HCT116 (cell line): ENCODE measurements at regions not wholly inside any gene's neighbourhood (a gene's known extent, or its start where the extent isn't known, plus 50 kb on each side); places are given as distances from the start of the nearest gene placed in this dataset.

ENCODE experiments used
- ATAC-seq: fragments of 200-7000 bp; cut with Tn5 transposase; 2 replicates; pipeline ENCODE4 v1.9.1; 2020; ENCODE audit warnings: mild to moderate bottlenecking, moderate library complexity
- BruUV-seq: library from RNA; stranded (reverse); fragments of 400-500 nt; replicated peaks from 2 replicates; lab custom pipeline; 2021; lab: Mats Ljungman, UMichigan
- CTCF ChIA-PET: fragments of 300-600 bp; sonication (Branson Sonifier 250); formaldehyde crosslinking; loops from one replicate; lab custom pipeline; 2021; ENCODE audit warnings: antibody characterized with exemption; lab: Charles Lee
- POLR2A ChIA-PET: fragments of 300-600, 350-600 bp; sonication (Branson Sonifier 250); formaldehyde crosslinking; loops from one replicate; lab custom pipeline; 2021; ENCODE audit warnings: antibody characterized with exemption; lab: Charles Lee
- RAD21 ChIA-PET, 2 experiments: fragments of 300-600 bp; sonication (Branson Sonifier 250); formaldehyde crosslinking; loops; one replicate each; lab custom pipeline; 2023; ENCODE audit warnings: low total read pairs in 2 of 2; ENCODE audit not compliant: uncharacterized antibody in 2 of 2, unreplicated experiment in 2 of 2, low non-redundant PET in 1 of 2; lab: Charles Lee
- DNase-seq: peaks from one replicate; pipeline ENCODE4 v3.0.0-alpha.2; 2010; ENCODE audit warnings: low read depth, low spot score
- H2AFZ ChIP-seq: fragments of 200-600 bp; shearing (Covaris generic), sonication (generic); 2 replicates; pipeline ENCODE4 v1.6.1; 2017; ENCODE audit warnings: low read depth, mixed run types, mixed read lengths, antibody characterized with exemption, low read length; ENCODE audit not compliant: poor library complexity, severe bottlenecking
- H3K27ac ChIP-seq: 2 replicates; pipeline ENCODE4 v1.5.1; 2012; ENCODE audit warnings: low read depth, low read length
- H3K27me3 ChIP-seq: fragments of 200-600 bp; sonication (generic); 2 replicates; pipeline ENCODE4 v1.6.1; 2016; ENCODE audit warnings: mixed run types, low read length, mixed read lengths; ENCODE audit not compliant: insufficient read depth
- H3K36me3 ChIP-seq, 2 experiments: fragments of 200-500 bp in 1 of 2; fragments of 200-600 bp in 1 of 2; sonication (Bioruptor generic) in 1 of 2; sonication (generic) in 1 of 2; 2 replicates each; pipeline versions ENCODE4 v1.5.1 to v1.6.1; 2014 to 2016; ENCODE audit warnings: low read length in 2 of 2, inconsistent platforms in 1 of 2, mixed read lengths in 1 of 2, mixed run types in 1 of 2; ENCODE audit not compliant: insufficient read depth in 2 of 2, control insufficient read depth in 1 of 2
- H3K4me1 ChIP-seq, 2 experiments: fragments of 200-600 bp in 1 of 2; sonication (generic) in 1 of 2; 2 replicates each; pipeline versions ENCODE4 v1.5.1 to v1.6.1; 2012 to 2017; ENCODE audit warnings: low read length in 2 of 2, inconsistent platforms in 1 of 2, mild to moderate bottlenecking in 1 of 2, mixed read lengths in 1 of 2, mixed run types in 1 of 2, moderate library complexity in 1 of 2; ENCODE audit not compliant: insufficient read depth in 2 of 2, control insufficient read depth in 1 of 2
- H3K4me2 ChIP-seq: fragments of 200-600 bp; sonication (generic); 2 replicates; pipeline ENCODE4 v1.6.1; 2017; ENCODE audit warnings: mixed run types, low read length, mixed read lengths
- H3K4me3 ChIP-seq, 2 experiments: fragments of 200-600 bp in 1 of 2; sonication (generic) in 1 of 2; replicated peaks in 1 of 2; 2 replicates each; pipeline ENCODE4 v1.5.1; 2011 to 2016; ENCODE audit warnings: low read length in 2 of 2, control low read depth in 1 of 2, low read depth in 1 of 2, mild to moderate bottlenecking in 1 of 2, mixed read lengths in 1 of 2, mixed run types in 1 of 2
- H3K79me2 ChIP-seq: fragments of 200-600 bp; sonication (generic); 2 replicates; pipeline ENCODE4 v1.6.1; 2017; ENCODE audit warnings: mild to moderate bottlenecking, mixed run types, low read length, moderate library complexity, mixed read lengths; ENCODE audit not compliant: insufficient read depth
- H3K9ac ChIP-seq: fragments of 200-600 bp; sonication (generic); 2 replicates; pipeline ENCODE4 v1.6.1; 2016; ENCODE audit warnings: low read length, mixed read lengths
- H3K9me2 ChIP-seq: fragments of 200-600 bp; sonication (generic), shearing (Covaris generic); 2 replicates; pipeline ENCODE4 v1.6.1; 2017; ENCODE audit warnings: mixed run types, mild to moderate bottlenecking, moderate library complexity; ENCODE audit not compliant: insufficient read depth
- H3K9me3 ChIP-seq, 2 experiments: fragments of 200-500 bp in 1 of 2; fragments of 200-600 bp in 1 of 2; sonication (Bioruptor generic) in 1 of 2; sonication (generic) in 1 of 2; 2 replicates each; pipeline ENCODE4 v1.6.1; 2014 to 2017; ENCODE audit warnings: low read length in 2 of 2, mixed read lengths in 2 of 2, inconsistent platforms in 1 of 2, low read depth in 1 of 2, mild to moderate bottlenecking in 1 of 2, mixed run types in 1 of 2, moderate library complexity in 1 of 2; ENCODE audit not compliant: control insufficient read depth in 1 of 2, insufficient read depth in 1 of 2
- H4K20me1 ChIP-seq: fragments of 200-600 bp; sonication (generic), shearing (Covaris generic); 2 replicates; pipeline ENCODE4 v1.6.1; 2017; ENCODE audit warnings: mixed run types, mild to moderate bottlenecking, moderate library complexity; ENCODE audit not compliant: insufficient read depth
- CEBPB ChIP-seq: IDR thresholded peaks from 2 replicates; pipeline ENCODE4 v1.6.1; 2012; ENCODE audit warnings: low read depth
- ELF1 ChIP-seq: IDR thresholded peaks from 2 replicates; pipeline ENCODE4 v1.6.1; 2012; ENCODE audit warnings: low read depth, borderline replicate concordance
- EZH2phosphoT487 ChIP-seq: fragments of 200-600 bp; IDR thresholded peaks from 2 replicates; pipeline ENCODE4 v1.6.1; 2018; ENCODE audit warnings: antibody characterized with exemption, borderline replicate concordance
- FOSL1 ChIP-seq: IDR thresholded peaks from 2 replicates; pipeline ENCODE4 v1.6.1; 2012; ENCODE audit warnings: low read depth
- POLR2A ChIP-seq: IDR thresholded peaks from 2 replicates; pipeline ENCODE4 v1.7.0; 2011; ENCODE audit warnings: borderline replicate concordance; ENCODE audit not compliant: insufficient read depth, insufficient read length; ENCODE audit errors: extremely low read depth
- RAD21 ChIP-seq: IDR thresholded peaks from 2 replicates; pipeline ENCODE4 v1.6.1; 2012; ENCODE audit warnings: low read depth, mild to moderate bottlenecking
- REST ChIP-seq: IDR thresholded peaks from 2 replicates; pipeline ENCODE4 v1.6.1; 2012; ENCODE audit warnings: low read depth
- YY1 ChIP-seq: IDR thresholded peaks from 2 replicates; pipeline ENCODE4 v1.6.1; 2011; ENCODE audit warnings: low read length, low read depth, moderate library complexity, mild to moderate bottlenecking; ENCODE audit not compliant: insufficient replicate concordance; ENCODE audit errors: extremely low read depth
- ZNF274 ChIP-seq: fragments of 200-500 bp; sonication (Bioruptor generic); IDR thresholded peaks from 2 replicates; pipeline ENCODE4 v1.6.1; 2014; ENCODE audit warnings: mild to moderate bottlenecking, low read depth, low read length, inconsistent platforms
- intact Hi-C: fragments of 100-400 bp; cut with micrococcal nuclease; formaldehyde crosslinking; loops from 2 replicates; pipeline ENCODE4 v1.10.0; 2022
- TF ChIP-seq, protein P1 (sequence below), 3 experiments: fragments of 200-600 bp in 1 of 3; sonication (generic) in 1 of 3; IDR thresholded peaks in 2 of 3; conservative IDR thresholded peaks in 1 of 3; 2 replicates each; pipeline ENCODE4 v1.5.1; 2012 to 2017; ENCODE audit warnings: low read depth in 2 of 3, low read length in 2 of 3, antibody characterized with exemption in 1 of 3, borderline replicate concordance in 1 of 3, control low read depth in 1 of 3, mild to moderate bottlenecking in 1 of 3, mixed read lengths in 1 of 3, mixed run types in 1 of 3, moderate library complexity in 1 of 3; ENCODE audit not compliant: insufficient read depth in 1 of 3

DNA sequence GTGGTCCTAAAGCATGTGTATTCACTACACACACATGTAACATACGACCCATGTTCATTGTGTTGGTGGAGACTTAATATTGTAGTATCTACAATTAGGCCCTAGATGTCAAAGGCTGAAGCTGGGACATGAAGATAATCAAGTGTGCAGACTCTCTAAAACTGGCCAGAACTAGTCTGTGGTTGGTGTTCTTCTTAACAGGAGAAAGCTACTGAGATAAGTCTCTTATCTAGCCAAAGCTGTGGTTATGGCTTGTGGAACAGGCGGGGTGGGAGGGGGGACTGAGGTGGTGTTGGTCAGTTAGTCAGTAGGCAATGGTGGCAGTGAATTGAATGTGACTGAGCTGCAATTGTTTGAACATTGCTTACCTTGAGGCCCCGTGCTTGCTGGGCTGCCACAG is 112.7 kb upstream of the SLC24A2 start:
- ChIA-PET RAD21 (no interaction called here), POLR2A (no interaction called here), CTCF (no interaction called here)
- H3K4me2 ChIP-seq: no peak overlapping the region
- DNase-seq (no peak), ATAC-seq (no peak)
- no peaks in the 10 kb centered on the region for H3K9me3 ChIP-seq
- no peak for TF ChIP-seq RAD21
- no peak for TF ChIP-seq ZNF274
- TF ChIP-seq ELF1: no peak
- TF ChIP-seq, protein P1, sequence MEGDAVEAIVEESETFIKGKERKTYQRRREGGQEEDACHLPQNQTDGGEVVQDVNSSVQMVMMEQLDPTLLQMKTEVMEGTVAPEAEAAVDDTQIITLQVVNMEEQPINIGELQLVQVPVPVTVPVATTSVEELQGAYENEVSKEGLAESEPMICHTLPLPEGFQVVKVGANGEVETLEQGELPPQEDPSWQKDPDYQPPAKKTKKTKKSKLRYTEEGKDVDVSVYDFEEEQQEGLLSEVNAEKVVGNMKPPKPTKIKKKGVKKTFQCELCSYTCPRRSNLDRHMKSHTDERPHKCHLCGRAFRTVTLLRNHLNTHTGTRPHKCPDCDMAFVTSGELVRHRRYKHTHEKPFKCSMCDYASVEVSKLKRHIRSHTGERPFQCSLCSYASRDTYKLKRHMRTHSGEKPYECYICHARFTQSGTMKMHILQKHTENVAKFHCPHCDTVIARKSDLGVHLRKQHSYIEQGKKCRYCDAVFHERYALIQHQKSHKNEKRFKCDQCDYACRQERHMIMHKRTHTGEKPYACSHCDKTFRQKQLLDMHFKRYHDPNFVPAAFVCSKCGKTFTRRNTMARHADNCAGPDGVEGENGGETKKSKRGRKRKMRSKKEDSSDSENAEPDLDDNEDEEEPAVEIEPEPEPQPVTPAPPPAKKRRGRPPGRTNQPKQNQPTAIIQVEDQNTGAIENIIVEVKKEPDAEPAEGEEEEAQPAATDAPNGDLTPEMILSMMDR (IDR thresholded peaks at IDR 0.05 in 2 of 3, conservative IDR thresholded peaks at IDR 0.05 in 1 of 3; ENCODE audit: borderline replicate concordance in 1 of 3, insufficient read depth in 1 of 3, low read depth in 2 of 3, low read length in 2 of 3): no peak
- no peaks in the 10 kb centered on the region for H3K4me1 ChIP-seq
- no peaks in the 10 kb centered on the region for H4K20me1 ChIP-seq
- intact Hi-C loops: no loop called here
- H3K27ac ChIP-seq: no peak overlapping the region
- H3K36me3 ChIP-seq: no peaks in the 10 kb centered on the region
- no peak overlapping the region for H2AFZ ChIP-seq
- no peak overlapping the region for H3K9ac ChIP-seq
- H3K27me3 ChIP-seq: peaks cover 19% of the 10 kb centered on the region; the same call in 1 of the 2 replicates
- no TSS peak for BruUV-seq
- no peak overlapping the region for H3K4me3 ChIP-seq
- no peaks in the 10 kb centered on the region for H3K9me2 ChIP-seq
- no peaks in the 10 kb centered on the region for H3K79me2 ChIP-seq

- Histone ChIP-seq H3K4me1 (no peaks in the 10 kb centered on the region), H3K27me3 (peaks cover 12% of the 10 kb centered on the region; the same call in 1 of the 2 replicates), H3K79me2 (no peaks in the 10 kb centered on the region), H3K9ac (no peak overlapping the region), H3K9me2 (no peaks in the 10 kb centered on the region), H3K4me3 (no peak overlapping the region), H4K20me1 (no peaks in the 10 kb centered on the region), H2AFZ (no peak overlapping the region), H3K9me3 (no peaks in the 10 kb centered on the region), H3K4me2 (no peak overlapping the region), H3K36me3 (no peaks in the 10 kb centered on the region), H3K27ac (no peak overlapping the region)
- intact Hi-C loops: loop anchor here (10.0 kb wide), 1 partner anchor 59 kb away; no protein-coding TSS in a partner anchor
- POLR2A ChIA-PET: no interaction called here
- RAD21 ChIA-PET: no interaction called here
- TF ChIP-seq ZNF274: no peak
- TF ChIP-seq CEBPB: no peak
- TF ChIP-seq, protein P1 (IDR thresholded peaks at IDR 0.05 in 2 of 3, conservative IDR thresholded peaks at IDR 0.05 in 1 of 3; ENCODE audit: borderline replicate concordance in 1 of 3, insufficient read depth in 1 of 3, low read depth in 2 of 3, low read length in 2 of 3): no peak
- TF ChIP-seq REST: no peak
- TF ChIP-seq FOSL1: no peak
- TF ChIP-seq EZH2phosphoT487: no peak
- TF ChIP-seq POLR2A: no peak
- TF ChIP-seq YY1: no peak
- no TSS peak for BruUV-seq
- no peak for DNase-seq
- no peak for ATAC-seq
- CTCF ChIA-PET: no interaction called here
Observed at GRCh38 chr9:19896161-19896560, 107.3 kb upstream of the SLC24A2 start.
